NCI-H1930 (cell line): ENCODE measurements at regions not wholly inside any gene's neighbourhood (a gene's known extent, or its start where the extent isn't known, plus 50 kb on each side); places are given as distances from the start of the nearest gene placed in this dataset.
"Not testable (repeated sequence)": the region's sequence is repeated elsewhere in the genome, so short reads cannot be mapped to it uniquely, and the experiment has no call there.

Experiments used
- DNase-seq, 2 experiments: peaks; one replicate each; lab custom pipeline; 2025; lab: John Stamatoyannopoulos, UW

DNA sequence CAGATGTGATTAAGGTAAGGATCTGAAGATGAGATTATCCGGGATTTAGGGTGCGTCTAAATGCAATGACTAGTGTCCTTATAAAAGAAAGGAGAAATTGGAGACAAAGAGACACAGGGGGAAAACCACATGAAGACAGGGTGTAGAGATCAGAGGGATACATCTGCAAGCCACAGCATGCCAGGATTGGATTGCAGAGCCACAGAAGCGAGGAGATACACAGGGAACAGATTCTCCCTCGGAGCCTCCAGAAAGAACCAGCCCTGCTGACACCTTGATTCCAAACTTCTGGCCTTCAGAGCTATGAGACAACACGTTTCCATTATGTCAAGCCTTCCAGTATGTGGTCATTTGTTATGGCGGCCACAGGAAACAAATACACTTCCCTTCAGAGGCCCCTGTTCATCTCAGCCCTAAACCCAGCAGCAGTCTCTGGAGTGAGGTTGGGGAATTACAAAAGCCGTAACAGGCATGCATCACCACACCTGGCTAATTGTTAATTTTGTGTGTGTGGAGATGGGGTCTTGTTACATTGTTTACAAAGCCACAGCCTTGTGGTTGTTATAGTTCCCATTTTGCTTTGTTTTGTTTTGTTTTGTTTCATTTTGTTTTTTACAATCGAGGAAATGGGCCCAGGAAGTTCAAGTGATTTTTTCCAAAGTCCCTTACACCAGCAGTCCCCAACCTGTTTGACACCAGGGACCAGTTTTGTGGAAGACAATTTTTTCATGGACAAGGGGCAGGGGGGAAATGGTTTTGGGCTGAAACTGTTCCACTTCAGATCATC is 51.6 kb upstream of the LYRM9 start:
- peak in 1 of 2 experiments; percentile 28 for DNase-seq

GRCh38 chr17:27945333-27945616 is 52.1 kb upstream of the LYRM9 start:
- DNase-seq: no peak

GRCh38 chr17:27945953-27946352 is 52.8 kb upstream of the LYRM9 start:
- DNase-seq: no peak

DNA sequence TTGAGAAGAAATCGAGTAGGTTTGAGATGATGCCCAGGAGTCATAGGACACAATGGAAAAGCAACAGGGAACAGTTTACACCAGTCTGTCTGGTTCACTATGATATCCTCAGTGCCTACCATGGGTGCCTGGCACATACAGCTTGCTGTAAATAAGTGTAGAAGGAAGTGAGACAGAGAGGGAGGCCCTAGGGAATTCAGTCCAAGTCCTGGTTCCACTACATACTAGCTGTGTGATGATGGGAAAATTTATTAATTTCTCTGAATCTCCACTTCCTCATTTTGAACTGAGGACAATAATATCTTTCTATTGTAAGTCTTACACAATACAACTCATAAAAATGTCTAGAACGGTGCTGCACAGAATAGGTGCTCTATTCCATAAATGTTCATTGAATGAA is 53.3 kb upstream of the LYRM9 start:
- DNase-seq: no peak

DNA sequence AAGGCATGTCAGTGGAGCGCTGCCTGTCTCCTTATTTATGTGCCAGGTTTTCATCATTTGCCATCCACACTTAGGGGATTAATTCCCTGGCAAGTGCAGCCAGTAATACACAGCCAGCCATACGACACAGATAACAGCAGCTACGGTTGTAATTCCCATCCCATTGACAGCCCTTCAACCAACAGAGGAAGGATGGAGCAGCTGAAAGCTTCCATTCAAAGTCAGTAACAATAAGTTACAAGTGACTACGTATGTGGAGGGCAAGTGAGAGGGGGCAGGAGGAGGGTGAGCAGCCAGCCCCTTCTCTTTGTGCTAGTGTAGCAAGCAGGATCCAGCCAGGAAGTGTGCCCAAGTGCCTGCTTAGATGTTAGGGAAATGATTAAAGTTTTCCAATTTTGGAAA is 53.8 kb upstream of the LYRM9 start:
- DNase-seq: no peak

- DNase-seq: no peak
These were observed 56.1 kb upstream of the LYRM9 start for GRCh38 chr17:27949304-27949703.

DNA sequence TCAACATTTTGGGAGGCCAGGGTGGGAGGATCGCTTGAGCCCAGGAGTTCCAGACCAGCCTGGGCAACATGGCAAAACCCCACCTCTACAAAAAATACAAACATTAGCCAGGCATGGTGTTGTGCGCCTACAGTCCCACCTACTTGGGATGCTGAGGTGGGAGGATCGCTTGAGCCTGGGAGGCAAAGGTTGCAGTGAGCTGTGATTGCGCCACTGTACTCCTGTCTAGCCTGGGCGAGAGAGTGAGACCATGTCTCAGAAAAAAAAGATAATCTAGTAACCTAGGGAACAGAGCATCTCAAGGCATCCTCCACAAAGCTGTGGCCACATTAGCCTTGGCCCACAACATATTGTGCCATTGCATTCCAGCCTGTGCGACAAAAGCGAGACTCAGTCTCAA is 57.1 kb upstream of the LYRM9 start:
- DNase-seq: not testable (repeated sequence)

GRCh38 chr17:27950995-27951394 is 57.8 kb upstream of the LYRM9 start:
- DNase-seq: no peak

DNA sequence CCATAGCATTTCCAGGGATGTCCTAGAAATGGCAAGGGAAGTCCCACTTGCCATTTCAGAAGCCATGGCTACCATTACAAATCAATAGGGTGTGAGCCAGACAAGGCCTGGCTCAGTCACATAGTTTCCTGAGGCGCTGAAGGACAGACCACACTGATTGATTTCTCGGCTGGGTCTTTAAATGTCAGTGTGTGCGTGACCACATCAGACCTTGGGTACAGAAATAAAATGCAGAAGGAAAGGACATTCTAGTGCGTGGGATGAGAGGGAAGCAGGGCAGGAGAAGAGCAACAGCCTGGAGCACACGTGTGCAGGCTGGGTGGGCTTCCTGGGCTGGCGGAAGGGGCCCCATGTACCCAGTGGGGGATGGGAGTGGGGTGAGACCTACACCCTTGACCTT is 58.7 kb upstream of the LYRM9 start:
- no peak for DNase-seq

DNA sequence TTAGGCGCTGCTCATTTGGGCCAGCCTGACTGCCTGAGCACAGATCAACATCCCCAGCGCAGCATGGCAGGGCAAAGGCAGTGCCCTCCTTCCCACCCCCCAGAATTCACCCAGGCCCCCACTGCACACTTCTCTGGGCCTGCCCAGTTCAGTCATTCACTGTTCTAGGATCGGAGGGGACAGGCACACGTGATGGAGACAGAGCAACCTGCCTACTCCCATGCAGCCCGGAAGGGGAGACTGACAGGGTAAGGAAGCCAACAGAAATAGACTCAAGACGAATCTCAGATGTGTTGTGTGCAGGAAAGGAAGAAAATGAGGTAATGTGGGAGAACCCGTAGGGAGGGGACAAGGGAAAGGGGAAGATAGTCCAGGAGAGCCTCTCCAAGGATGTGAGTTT is 59.2 kb upstream of the LYRM9 start:
- DNase-seq: no peak

- no peak for DNase-seq
These were observed 61.7 kb upstream of the LYRM9 start for GRCh38 chr17:27954548-27955495.

GRCh38 chr17:27956601-27957445 is 63.7 kb upstream of the LYRM9 start:
- DNase-seq: no peak

DNA sequence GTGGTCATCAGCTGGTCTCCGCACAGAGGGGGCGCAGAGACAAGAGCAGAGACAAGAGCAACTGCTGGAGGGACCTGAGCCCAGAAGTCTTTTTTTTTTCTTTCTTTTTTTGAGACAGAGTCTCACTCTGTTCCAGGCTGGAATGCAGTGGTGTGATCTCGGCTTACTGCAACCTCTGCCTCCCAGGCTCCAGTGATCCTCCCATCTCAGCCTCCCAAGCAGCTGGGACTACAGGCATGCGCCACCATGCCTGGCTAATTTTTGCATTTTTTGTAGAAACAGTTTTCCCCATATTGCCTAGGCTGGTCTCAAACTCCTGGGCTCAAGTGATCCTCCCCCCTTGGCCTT is 64.3 kb upstream of the LYRM9 start:
- DNase-seq: not testable (repeated sequence)

DNA sequence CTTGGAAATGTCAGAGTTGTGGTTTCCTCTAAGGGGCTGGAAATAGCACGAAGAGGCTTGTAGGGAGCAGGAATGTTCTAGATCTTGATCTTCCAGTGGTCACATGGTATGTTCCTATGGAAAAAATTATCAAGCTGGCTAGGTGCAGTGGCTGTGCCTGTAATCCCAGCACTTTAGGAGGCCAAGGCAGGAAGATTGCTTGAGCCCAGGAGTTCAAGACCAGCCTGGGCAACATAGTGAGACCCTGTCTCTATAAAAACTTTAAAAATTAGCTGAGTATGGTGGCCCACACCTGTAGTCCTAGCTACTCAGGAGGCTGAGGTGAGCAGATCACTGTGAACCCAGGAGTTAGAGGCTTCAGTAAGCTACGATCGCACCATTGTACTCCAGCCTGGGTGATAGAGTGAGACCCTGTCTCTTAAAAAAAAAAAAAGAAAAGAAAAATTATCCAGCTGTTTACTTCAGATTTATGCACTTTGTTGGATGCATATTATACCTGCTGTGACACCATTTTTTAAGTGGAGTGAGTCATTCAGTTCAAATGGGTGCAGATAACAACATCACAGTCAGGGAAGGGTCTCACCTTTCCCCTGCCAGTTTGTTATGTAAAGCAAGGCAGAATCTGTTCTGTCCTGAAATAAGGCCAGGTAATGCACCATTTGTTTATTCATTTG is 65.7 kb upstream of the LYRM9 start:
- no peak for DNase-seq

DNA sequence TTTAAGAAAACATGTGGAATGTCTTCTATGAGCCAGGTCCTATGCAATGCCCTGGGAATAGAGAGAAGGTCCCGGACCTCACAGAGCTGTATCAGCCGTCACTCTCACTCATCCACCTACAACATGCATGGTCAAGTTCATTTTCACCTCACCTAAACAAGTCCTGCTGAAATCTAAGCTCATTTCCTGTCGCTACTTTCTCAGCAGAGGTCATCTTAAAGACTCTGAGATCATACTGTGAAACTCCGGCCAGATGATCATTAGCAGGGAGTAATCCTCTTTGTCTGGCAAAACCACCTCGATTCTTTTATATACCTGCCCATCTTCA is 66.2 kb upstream of the LYRM9 start:
- no peak for DNase-seq

DNA sequence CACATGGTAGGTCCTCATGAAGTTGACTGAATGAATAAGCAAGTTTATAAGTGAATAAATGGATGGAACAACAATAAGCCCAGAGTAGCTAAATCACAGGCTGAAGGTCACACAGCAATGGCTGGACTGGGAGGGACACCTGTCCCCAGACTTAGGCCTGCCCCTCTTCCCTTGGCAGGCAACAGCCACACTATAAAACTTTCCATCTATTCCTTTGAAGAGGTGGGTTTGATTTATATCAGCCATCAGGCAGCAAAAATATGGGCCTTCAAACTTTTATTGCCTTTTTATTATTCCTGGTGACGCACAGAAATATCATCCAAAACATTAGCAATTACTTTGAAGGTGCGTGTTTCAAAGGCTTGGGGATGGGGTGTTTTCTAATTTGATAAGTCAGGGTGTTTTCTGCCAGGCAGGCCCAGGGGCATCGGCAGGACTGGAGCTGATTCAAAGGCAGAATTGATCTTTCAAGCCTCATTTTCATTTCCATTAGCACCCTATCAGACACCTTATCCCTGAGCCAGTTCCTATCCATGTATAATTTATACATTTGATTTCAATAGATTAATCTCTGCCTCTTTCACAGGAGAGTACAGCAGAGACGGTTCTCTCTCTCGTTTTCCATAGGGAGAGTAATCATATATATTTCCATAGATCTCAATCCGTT is 67.2 kb upstream of the LYRM9 start:
- no peak for DNase-seq

- not testable (repeated sequence) for DNase-seq
These were observed 69.4 kb upstream of the LYRM9 start for GRCh38 chr17:27962581-27962980.

DNA sequence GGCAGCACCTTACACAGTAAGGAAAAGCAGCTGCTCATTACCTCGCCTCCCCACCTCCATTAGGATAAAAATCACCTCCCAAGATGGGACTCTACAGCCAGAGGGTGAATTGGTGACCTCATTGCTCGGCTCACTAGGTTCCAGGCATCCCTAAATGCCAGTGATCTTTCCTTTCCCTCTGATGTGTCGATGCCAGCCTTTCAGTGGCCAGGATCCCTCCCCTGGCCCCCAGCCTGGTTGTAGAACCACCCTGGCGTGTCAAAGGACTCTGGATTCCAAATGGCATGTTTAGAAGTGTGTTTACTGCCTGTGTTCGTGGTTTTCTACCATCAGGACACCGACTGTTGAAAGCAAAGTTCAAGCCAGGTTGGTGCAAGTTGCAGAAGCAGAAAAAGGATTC is 72.1 kb upstream of the LYRM9 start:
- no peak for DNase-seq

GRCh38 chr17:27968206-27968732 is 74.2 kb upstream of the NLK start:
- no peak for DNase-seq

- DNase-seq: no peak
These were observed 71.9 kb upstream of the NLK start for GRCh38 chr17:27970587-27970986.
